ENCODE measurements at regions not wholly inside any gene's neighbourhood (a gene's known extent, or its start where the extent isn't known, plus 50 kb on each side); places are given as distances from the start of the nearest gene placed in this dataset.

DNA sequence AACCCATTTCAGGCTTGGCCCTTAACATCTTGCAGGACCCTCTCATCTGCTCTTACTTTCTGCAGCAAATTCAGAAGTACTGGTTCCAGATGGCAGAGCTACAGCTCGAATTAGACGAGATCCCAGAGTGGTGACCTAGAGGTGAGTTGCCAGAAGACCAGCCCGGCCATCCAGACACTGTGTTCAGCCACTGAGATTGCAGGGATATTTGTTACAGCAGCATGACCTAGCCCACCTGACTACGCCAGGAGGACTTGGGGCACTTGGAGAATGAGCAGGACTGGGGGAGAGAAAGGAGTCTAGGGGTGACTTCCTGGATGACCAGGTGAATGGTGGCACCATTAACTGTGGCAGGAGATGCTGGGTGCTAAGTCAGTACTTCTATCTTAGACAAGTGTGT lies 67.2 kb upstream of the ID2 start:
- Histone ChIP-seq H3K4me3 (no peak overlapping the region), H3K36me3 (ENCODE audit: low read depth) (no peaks in the 10 kb centered on the region), H3K9me3 (no peaks in the 10 kb centered on the region), H3K4me1 (ENCODE audit: low read depth) (no peaks in the 10 kb centered on the region)
- DNase-seq (no peak), ATAC-seq (no peak)
- intact Hi-C loops (cut with DNase I, micrococcal nuclease), result no loop called here
- TF ChIP-seq, protein P1, sequence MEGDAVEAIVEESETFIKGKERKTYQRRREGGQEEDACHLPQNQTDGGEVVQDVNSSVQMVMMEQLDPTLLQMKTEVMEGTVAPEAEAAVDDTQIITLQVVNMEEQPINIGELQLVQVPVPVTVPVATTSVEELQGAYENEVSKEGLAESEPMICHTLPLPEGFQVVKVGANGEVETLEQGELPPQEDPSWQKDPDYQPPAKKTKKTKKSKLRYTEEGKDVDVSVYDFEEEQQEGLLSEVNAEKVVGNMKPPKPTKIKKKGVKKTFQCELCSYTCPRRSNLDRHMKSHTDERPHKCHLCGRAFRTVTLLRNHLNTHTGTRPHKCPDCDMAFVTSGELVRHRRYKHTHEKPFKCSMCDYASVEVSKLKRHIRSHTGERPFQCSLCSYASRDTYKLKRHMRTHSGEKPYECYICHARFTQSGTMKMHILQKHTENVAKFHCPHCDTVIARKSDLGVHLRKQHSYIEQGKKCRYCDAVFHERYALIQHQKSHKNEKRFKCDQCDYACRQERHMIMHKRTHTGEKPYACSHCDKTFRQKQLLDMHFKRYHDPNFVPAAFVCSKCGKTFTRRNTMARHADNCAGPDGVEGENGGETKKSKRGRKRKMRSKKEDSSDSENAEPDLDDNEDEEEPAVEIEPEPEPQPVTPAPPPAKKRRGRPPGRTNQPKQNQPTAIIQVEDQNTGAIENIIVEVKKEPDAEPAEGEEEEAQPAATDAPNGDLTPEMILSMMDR (IDR thresholded peaks at IDR 0.05), result no peak

DNA sequence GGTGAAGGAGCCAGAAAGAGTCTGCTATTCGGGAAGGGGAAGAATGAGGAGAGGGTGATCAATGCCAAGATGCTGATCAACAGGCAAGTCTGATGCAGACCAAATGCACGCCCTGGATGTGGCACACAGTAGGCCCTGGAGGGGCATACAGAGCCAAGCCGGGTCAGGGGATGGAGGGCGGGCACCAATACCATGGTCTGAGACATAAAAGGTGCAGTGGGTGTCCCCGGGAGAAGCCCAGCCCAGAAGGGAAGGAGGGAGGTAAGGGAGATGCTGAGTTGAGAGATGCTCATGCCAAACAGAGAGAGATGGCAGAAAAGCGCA lies 66.6 kb upstream of the ID2 start:
- ATAC-seq (no peak), DNase-seq (no peak)
- Histone ChIP-seq H3K9me3 (no peaks in the 10 kb centered on the region), H3K4me1 (ENCODE audit: low read depth) (no peaks in the 10 kb centered on the region), H3K36me3 (ENCODE audit: low read depth) (no peaks in the 10 kb centered on the region), H3K4me3 (no peak overlapping the region)
- intact Hi-C loops (cut with DNase I, micrococcal nuclease), result no loop called here
- TF ChIP-seq, protein P1 (IDR thresholded peaks at IDR 0.05), result no peak

DNA sequence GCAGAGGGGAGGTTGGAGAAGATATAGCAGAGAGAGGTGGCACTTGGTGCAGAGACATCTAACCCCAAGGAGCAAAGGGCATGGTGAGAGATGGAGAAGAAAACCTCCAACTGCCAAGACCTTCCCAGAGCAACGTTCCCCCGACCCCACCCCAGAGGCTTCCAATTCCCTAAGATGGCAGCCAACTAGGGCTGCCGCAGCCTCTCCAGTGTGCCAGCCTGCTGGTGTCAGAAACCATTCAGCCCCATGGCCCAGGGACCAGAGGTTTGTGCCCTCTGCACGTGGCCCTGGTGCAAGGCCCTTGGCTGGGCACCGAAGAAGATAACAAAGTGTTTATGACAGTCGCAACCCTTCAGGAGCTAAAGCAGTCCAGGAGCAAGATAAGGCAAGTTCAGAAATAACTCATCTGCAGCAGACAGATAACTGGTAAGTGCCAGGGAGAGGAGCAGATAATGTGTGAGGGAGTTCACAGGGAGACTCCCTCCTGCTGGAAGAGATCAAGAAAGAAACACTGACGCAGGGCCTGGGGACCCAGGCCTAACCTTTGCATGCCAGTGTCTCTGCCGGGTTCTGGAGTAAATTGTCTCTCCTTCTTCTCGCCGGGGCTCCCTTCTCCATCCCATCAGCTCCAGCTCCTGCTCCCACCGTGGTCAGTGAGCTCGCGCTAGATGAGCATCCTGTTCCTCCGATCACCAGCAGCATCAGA lies 66.1 kb upstream of the ID2 start:
- no peak for ATAC-seq
- DNase-seq, result peak in 1 of 3 donors; percentile 28
- TF ChIP-seq, protein P1 (IDR thresholded peaks at IDR 0.05), result no peak

DNA sequence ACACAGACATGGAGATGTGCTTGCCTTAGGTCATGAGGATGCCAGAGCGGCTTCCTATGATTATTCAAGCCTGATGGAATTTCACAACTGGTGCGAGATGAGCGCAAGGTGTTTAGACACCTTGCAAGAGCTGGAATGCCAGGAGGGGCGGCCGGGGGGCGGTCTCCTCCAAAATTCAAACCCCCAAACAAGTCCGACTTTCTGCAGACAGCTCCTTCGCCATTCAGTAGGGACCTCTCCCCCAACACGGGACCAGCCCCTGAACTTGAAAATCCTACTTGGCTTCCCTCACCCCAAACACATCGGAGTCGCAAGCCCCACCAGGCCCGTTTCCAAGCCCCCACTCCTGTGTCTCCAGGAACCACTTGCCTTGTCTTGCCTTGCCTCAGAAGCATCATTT lies 64.8 kb upstream of the ID2 start:
- H3K4me3 ChIP-seq, result no peak overlapping the region
- TF ChIP-seq, protein P1 (IDR thresholded peaks at IDR 0.05), result no peak
- H3K36me3 ChIP-seq (ENCODE audit: low read depth), result no peaks in the 10 kb centered on the region
- intact Hi-C loops (cut with DNase I, micrococcal nuclease), result no loop called here
- peaks cover 4% of the 10 kb centered on the region for H3K4me1 ChIP-seq (ENCODE audit: low read depth)
- DNase-seq (peak in 1 of 3 donors; percentile 27), ATAC-seq (no peak)
- H3K9me3 ChIP-seq, result no peaks in the 10 kb centered on the region

More for the DNA sequence above, 66.1 kb upstream of the ID2 start:
- Histone ChIP-seq H3K4me1 (ENCODE audit: low read depth) (no peaks in the 10 kb centered on the region), H3K4me3 (no peak overlapping the region), H3K9me3 (no peaks in the 10 kb centered on the region), H3K36me3 (ENCODE audit: low read depth) (no peaks in the 10 kb centered on the region)
- intact Hi-C loops (cut with DNase I, micrococcal nuclease), result no loop called here

DNA sequence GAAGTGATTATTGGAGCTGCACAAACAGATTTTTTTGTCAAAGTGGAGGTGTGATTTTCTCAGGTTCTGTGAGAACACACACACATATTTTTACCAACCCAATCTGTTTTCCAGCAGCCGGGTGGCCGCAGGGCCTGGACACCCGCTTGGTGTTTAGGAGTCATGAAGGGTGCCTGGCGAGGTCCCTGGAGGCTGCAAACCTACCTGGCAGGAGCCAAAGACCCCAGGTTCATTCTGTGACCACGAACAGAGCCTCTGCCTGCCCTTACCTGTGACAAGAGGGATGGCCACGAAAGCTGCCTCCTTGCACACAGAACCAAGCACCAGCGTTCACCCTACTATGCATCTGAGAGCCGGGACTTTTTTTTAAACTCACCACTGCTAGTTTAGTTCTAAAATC lies 64.3 kb upstream of the ID2 start:
- Histone ChIP-seq H3K4me1 (ENCODE audit: low read depth) (peaks cover 4% of the 10 kb centered on the region), H3K4me3 (no peak overlapping the region), H3K9me3 (no peaks in the 10 kb centered on the region), H3K36me3 (ENCODE audit: low read depth) (no peaks in the 10 kb centered on the region)
- no peak for ATAC-seq
- TF ChIP-seq, protein P1 (IDR thresholded peaks at IDR 0.05), result no peak
- intact Hi-C loops (cut with DNase I, micrococcal nuclease), result no loop called here
- DNase-seq, result no peak

DNA sequence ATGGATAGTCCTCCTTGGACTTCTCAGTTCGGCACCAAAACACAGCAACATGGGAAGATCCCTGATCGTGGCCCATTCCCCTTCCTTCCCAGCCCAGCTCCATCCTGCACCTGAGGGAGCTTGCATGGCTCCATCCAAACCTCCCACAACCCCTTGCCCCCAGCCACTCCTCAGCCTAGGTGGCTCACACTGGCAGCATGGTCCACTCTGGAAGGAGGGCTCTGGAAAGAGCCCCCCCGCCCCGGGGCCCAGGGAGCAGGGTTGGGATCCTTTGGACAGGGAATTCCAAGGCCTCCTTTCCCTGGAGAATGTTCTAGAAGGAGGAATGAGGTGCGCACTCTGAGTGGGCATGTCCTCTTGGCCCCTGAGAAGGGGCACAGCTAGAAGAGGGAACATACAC lies 62.8 kb upstream of the ID2 start:
- TF ChIP-seq, protein P1 (IDR thresholded peaks at IDR 0.05), result no peak
- no peaks in the 10 kb centered on the region for H3K36me3 ChIP-seq (ENCODE audit: low read depth)

More for the DNA sequence above, 62.8 kb upstream of the ID2 start:
- Histone ChIP-seq H3K4me3 (no peak overlapping the region), H3K9me3 (no peaks in the 10 kb centered on the region), H3K4me1 (ENCODE audit: low read depth) (peaks cover 4% of the 10 kb centered on the region)
- no peak for ATAC-seq
- DNase-seq, result no peak
- intact Hi-C loops (cut with DNase I, micrococcal nuclease), result no loop called here

All from mucosa of descending colon (tissue), 3 donors.